ENCODE measurements at regions not wholly inside any gene's neighbourhood (a gene's known extent, or its start where the extent isn't known, plus 50 kb on each side); places are given as distances from the start of the nearest gene placed in this dataset.
"Not testable (repeated sequence)": the region's sequence is repeated elsewhere in the genome, so short reads cannot be mapped to it uniquely, and the experiment has no call there.

DNA sequence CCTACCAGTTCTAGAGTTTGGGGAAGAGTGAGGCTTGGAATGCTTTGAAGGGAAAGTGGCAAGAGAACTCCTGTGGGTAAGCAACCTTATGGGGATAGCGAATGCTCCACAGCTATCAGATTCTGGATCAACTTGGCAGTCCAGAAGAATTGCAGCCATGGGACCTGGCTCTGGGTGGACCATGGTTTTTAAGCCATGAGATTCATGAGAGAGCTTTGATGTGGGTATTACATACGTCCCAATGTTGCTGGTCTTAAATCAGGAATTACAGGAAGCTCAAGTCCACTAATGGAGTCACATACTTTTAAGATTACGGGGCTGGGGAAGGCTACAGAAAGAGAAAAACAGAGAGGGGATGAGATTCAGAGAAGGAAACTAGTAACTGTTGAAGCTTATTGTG is 142.5 kb upstream of the ELAC2 start:
- no peak for DNase-seq (ENCODE audit: low spot score in 2 of 2)
- peaks cover 0 to 8% of the 10 kb centered on the region in 2 donors for H3K9me3 Mint-ChIP-seq
- no peak for ATAC-seq
- no peaks in the 10 kb centered on the region for H3K36me3 Mint-ChIP-seq
- no peak overlapping the region for H3K27ac Mint-ChIP-seq

DNA sequence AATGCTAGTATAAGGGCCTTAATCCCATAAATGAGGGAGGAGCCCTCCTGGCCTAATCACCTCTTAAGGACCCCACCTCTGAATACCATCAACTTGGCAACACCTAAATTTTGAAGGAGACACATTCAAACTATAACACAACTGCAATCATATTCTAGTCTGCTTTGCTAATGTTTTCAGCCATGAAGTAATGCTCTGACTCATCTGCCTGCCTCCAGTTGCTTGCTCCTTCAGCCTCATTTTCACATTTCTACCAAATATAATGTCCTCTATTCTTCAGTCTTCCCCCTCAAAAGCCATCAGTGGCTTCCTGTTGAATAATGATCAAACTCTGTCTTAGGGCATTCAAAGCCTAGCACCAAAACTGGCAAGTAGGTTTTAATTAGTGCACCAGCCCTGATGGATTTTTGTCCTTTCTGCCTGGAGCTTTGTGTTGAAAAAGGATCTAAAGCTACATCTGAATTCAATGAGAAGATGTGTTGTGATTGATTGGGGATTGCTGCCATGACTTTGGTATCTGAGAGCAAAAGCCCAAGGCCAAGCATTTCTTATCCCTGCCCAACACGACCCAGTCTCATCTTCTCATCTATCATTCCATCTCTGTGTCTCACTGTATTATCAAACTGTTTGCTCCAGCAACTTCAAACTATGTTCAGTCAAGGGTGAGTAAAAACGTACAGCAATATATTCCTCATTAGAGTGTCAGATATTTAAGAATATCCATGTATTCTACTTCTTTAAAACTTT is 140.8 kb upstream of the ELAC2 start:
- Mint-ChIP-seq H3K27ac (no peak overlapping the region), H3K36me3 (no peaks in the 10 kb centered on the region), H3K9me3 (peaks cover 0 to 4% of the 10 kb centered on the region in 2 donors)
- ATAC-seq (no peak), DNase-seq (ENCODE audit: low spot score in 2 of 2) (no peak)

DNA sequence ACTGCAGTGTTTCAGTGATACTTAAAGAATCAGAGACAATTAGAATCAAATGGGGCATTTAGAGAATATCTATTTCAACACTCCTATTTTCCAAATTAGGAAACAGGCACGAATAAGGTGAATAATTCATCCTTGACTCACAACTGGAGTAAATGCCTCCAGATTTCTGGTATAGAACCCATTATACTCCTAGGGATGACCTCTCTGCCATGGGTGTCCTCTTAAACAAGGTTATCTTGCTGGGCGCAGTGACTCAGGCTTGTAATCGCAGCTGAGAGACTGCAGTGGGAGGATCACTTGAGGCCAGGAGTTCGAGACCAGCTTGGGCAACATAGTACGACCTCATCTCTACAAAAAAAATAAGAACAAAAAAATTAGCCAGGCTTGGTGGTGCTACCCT is 139.8 kb upstream of the ELAC2 start:
- no peaks in the 10 kb centered on the region for H3K36me3 Mint-ChIP-seq
- peaks cover 0 to 4% of the 10 kb centered on the region in 2 donors for H3K9me3 Mint-ChIP-seq
- H3K27ac Mint-ChIP-seq, result no peak overlapping the region
- DNase-seq (ENCODE audit: low spot score in 2 of 2) (no peak), ATAC-seq (no peak)

DNA sequence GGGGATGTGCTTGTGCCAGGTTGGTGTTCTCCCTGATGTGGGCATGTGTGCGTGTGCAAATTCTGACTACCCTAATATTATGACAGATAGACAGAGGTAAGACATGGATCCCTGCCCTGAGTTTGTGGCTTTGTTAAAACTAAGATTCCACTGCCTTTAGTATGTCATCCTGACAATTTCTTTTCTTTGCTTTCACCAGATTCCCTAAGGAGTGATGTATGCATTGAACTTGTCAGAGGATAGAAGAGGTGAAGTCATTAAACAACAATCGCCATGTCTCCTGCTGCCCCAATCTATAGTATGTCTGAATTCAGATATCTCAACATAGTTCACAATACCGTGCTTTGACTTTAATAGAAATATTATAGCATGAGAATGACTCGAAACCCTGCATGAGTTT is 137.1 kb upstream of the ELAC2 start:
- no peak for DNase-seq (ENCODE audit: low spot score in 2 of 2)
- no peak overlapping the region for H3K27ac Mint-ChIP-seq
- peaks cover 0 to 4% of the 10 kb centered on the region in 2 donors for H3K9me3 Mint-ChIP-seq
- no peaks in the 10 kb centered on the region for H3K36me3 Mint-ChIP-seq
- ATAC-seq, result no peak

DNA sequence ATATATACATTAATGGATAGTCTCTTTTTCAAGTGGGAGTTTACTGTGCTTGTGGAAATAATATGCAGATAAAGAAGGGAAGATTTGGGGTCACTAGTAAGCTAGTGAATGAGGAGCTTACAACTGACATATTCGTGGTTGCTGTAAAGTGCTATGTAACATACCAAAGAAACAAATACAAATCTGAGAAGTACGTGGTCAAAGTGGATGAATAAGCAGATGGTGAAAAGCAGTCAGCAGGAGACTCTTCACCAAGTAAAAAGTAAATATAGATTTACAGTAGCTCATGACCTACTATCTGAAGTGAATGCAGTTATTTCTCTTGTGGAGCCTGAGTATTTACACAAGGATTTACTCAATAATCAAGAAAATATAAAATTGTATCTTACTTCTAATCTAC is 136.6 kb upstream of the ELAC2 start:
- ATAC-seq (no peak), DNase-seq (ENCODE audit: low spot score in 2 of 2) (no peak)
- Mint-ChIP-seq H3K9me3 (peaks cover 0 to 4% of the 10 kb centered on the region in 2 donors), H3K36me3 (no peaks in the 10 kb centered on the region), H3K27ac (no peak overlapping the region)

DNA sequence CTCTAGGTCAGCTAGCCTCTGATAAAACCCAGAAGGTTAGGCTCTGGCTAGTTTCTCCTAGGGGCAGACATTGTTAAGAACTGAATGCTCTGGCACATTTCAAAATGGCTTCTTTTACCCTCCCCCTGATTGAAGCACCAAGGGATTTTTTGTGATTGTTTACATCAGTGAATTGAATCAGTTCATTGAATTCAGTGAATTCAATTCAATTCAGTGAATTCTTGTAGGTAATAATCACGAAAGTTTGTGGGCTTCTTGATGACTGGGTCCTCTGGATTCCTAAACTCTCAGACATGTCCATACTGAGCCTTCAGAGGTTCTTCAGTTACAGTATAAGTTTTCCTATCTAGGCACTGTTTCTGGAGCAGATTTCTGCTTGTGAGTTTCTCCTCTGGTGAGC is 135.2 kb upstream of the ELAC2 start:
- ATAC-seq (no peak), DNase-seq (ENCODE audit: low spot score in 2 of 2) (no peak)
- Mint-ChIP-seq H3K36me3 (no peaks in the 10 kb centered on the region), H3K9me3 (no peaks in the 10 kb centered on the region), H3K27ac (no peak overlapping the region)

DNA sequence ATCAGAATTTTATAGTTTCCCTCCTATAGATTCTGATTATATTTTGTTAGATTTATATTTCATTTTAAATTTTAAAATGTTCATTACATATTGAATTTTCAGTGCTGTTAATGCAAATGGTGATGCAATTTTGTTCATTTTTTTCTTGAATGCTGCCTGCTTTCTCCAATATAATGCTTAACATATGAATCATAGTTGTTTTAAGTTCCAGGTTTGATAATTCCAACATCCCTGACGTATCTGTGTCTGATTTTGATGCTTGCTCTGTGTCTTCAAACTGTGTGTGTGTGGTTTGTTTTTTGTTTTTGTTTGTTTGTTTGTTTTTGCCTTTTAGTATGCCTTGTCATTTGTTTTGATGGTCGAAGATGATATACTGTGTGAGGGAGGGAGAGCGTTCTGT is 134.7 kb upstream of the ELAC2 start:
- ATAC-seq (no peak), DNase-seq (ENCODE audit: low spot score in 2 of 2) (no peak)
- Mint-ChIP-seq H3K36me3 (no peaks in the 10 kb centered on the region), H3K9me3 (no peaks in the 10 kb centered on the region), H3K27ac (no peak overlapping the region)

DNA sequence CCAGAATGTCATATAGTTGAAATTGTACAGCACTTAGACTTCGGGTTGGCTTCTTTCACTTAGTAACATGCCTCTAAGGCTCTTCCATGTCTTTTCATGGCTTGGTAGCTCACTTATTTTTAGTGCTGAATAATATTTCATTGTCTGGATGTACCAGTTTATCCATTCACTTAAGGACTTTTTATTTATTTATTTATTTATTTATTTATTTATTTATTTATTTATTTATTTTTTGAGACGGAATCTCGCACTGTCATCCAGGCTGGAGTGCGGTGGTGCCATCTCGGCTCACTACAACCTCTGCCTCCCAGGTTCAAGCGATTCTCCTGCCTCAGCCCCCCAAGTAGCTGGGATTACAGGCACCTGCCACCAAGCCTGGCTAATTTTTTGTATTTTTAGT is 132.9 kb upstream of the ELAC2 start:
- H3K9me3 Mint-ChIP-seq; H3K27ac Mint-ChIP-seq; ATAC-seq; DNase-seq (ENCODE audit: low spot score in 2 of 2); H3K36me3 Mint-ChIP-seq: not testable (repeated sequence)

DNA sequence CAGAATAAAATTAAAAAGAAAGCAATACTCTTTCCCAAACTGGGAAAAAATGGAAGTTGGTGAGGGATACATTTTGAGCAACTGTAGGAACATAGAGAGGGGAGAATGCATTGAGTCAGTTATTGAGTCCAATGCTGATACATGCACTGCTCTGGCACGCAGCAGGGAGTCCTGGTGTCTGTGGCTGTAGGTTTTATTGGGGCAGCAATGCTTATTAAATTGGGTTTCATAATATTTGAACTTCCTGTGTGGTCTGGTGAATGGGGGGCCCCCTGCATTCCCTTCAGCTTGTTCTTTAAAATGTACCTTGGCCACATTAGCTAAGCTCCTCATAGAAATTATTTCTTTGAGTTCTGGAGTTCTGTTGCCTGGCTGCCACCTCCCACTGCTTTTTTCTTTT is 125.2 kb upstream of the ELAC2 start:
- Mint-ChIP-seq H3K9me3 (peaks cover 13 to 15% of the 10 kb centered on the region in 2 donors), H3K36me3 (peaks cover 5 to 14% of the 10 kb centered on the region in 2 donors), H3K27ac (no peak overlapping the region)
- DNase-seq (ENCODE audit: low spot score in 2 of 2) (no peak), ATAC-seq (no peak)

DNA sequence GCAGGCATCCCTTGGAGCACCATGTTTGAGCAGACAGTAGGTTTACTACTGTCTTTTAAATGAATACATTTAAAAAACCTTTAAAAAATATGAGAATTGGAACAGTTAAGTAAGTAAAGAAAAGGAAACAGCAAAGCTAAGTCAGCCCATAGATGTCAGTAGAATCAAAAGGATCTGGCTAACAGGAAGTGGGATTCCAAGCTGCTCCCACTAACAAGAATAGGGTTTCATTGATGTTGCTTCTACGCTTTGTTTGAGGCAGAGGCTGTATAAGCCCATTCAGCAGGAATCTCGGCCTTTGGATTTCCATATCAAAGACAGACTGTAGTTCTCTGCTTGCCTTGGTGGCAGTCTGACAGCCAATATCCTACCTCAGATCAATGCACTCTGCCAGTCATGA is 122.9 kb upstream of the ELAC2 start:
- Mint-ChIP-seq H3K36me3 (peaks cover 12 to 16% of the 10 kb centered on the region in 2 donors), H3K9me3 (peaks cover 16 to 23% of the 10 kb centered on the region in 2 donors), H3K27ac (no peak overlapping the region)
- DNase-seq (ENCODE audit: low spot score in 2 of 2) (no peak), ATAC-seq (no peak)

DNA sequence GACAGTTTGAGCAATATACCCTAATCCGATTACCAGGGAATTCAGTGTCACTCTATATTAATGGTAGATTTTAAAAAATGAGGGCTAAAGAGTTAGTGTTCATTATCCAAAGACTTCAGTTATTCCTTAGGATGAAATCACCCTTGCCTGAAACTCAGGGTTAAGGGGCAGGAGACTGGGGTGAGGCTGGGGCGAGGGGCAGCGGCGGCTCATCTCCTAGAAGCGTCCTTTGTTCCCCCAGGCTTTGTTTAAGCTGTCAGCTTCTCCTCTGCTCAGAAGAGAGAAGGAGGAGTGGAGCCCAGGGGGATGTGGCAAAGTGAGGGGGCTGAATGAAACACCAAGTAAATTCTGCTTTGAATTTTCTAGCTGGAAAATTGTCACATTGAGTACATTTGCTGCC is 117.7 kb upstream of the ELAC2 start:
- ATAC-seq (no peak), DNase-seq (ENCODE audit: low spot score in 2 of 2) (no peak)
- H3K9me3 Mint-ChIP-seq, result peaks cover 21 to 28% of the 10 kb centered on the region in 2 donors
- H3K27ac Mint-ChIP-seq, result no peak overlapping the region
- peaks cover 12 to 22% of the 10 kb centered on the region in 2 donors for H3K36me3 Mint-ChIP-seq

DNA sequence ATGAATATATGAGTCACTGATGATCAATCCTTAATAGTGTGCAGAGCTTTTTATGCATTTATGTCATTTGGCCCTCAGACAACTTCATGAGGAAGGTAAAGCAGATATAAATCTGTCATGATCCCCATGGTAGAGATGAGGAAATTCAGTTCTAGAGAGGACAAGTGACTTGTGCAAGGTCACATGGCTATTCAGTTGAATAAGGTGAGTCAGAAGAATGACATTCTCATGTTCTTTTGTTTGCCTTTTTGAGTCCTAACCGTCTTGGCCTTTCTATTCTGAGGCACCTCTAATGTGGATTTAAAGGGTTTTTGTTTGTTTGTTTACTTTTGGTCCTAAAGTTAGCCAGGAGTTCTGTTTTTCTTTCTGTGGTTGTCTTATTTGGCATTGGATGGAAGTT is 116.2 kb upstream of the ELAC2 start:
- H3K36me3 Mint-ChIP-seq, result peaks cover 11 to 12% of the 10 kb centered on the region in 2 donors
- no peak for ATAC-seq
- DNase-seq (ENCODE audit: low spot score in 2 of 2), result no peak
- H3K27ac Mint-ChIP-seq, result no peak overlapping the region
- H3K9me3 Mint-ChIP-seq, result peaks cover 12 to 18% of the 10 kb centered on the region in 2 donors

DNA sequence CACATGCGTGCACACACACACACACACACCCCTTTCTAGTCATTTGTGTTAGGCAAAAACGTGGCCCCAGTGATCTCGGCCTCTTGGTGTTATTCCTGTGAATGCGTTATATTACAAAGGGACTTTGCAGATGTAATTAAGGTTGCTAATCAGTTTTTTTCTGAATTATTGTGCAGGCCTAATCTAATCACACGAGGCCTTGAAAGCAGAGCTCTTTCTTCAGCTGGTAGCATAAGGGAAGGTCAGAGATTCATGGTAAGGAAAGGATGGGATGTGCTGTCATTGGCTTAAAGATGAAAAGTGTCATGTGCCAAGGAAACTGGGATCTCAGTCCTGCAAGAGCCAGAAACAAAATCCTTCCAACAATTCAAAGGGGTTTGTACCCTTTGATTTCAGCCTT is 113.4 kb upstream of the ELAC2 start:
- ATAC-seq (no peak), DNase-seq (ENCODE audit: low spot score in 2 of 2) (no peak)
- Mint-ChIP-seq H3K9me3 (peaks cover 5% of the 10 kb centered on the region in 2 donors), H3K27ac (no peak overlapping the region), H3K36me3 (peaks cover 0 to 6% of the 10 kb centered on the region in 2 donors)

DNA sequence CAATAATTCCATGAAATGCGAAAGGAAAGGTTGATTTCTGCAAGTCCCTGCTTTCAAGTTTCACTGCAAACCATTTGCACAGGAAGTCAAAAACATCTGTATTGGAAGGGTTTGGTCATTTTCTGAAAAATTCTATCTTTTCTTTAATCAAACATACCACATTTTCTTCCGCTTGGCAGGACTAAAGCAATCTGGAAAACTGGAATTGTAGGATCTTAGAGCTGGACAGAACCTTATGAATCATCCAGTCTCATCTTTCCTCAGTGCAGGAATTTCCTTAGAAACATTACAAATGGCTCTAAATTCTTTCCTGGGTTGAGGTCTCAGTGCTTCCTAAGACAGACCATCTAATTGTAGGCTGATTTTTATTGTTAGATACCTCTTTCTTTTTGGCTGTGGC is 111.5 kb upstream of the ELAC2 start:
- DNase-seq (ENCODE audit: low spot score in 2 of 2) (no peak), ATAC-seq (no peak)
- Mint-ChIP-seq H3K36me3 (no peaks in the 10 kb centered on the region), H3K9me3 (no peaks in the 10 kb centered on the region), H3K27ac (no peak overlapping the region)

DNA sequence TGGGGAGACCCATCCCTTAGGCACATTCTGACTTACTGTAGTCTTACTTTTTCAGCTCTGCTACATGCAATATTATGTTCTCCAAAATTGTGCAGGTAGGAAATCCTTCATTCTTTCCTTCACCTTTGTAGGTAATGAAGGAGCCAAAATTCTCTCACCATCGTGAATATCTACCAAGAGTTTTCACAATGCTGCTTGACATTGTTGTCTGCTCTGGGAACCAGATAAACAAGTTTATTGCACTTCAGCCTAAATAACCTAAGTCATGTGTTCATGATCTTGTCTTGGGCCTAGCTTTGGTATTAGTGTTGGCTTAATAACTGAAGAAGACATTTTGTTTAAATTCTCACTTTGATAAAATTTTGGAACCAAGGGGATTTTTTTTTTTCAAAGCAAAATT is 110.8 kb upstream of the ELAC2 start:
- Mint-ChIP-seq H3K9me3 (no peaks in the 10 kb centered on the region), H3K36me3 (no peaks in the 10 kb centered on the region), H3K27ac (no peak overlapping the region)
- DNase-seq (ENCODE audit: low spot score in 2 of 2) (no peak), ATAC-seq (no peak)

DNA sequence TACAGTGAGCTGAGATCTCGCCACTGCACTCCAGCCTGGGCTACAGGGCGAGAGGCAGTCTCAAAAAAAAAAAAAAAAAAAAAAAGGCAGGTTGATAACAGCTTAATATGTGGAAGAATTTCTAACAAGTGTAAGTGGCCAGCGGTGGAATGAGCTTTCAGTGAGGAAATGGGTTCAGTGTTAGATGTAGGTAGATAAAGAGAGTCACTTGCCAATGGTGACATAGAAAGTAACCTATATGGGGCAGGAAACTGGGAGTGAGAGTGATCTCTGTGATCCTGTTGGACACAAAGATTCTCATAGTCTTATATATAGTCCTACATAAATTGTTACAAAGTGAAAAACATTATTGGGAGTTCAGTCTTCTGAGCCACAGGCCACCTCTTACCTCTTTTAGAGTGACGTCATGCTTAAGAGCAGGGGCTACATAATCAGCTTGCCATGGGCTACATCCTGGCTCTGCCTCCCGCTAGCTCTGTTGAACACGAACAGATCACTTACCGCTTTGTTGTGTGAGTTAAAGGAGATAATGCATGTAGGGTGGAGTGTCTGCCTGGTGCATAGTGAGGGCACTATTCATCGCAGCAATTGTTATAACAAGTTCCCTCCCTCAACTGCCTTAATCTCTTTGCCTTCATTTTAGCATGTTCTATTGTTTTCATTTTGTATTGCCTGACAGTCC is 110.2 kb upstream of the ELAC2 start:
- Mint-ChIP-seq H3K27ac (no peak overlapping the region), H3K9me3 (no peaks in the 10 kb centered on the region), H3K36me3 (no peaks in the 10 kb centered on the region)
- no peak for ATAC-seq
- DNase-seq (ENCODE audit: low spot score in 2 of 2), result no peak

DNA sequence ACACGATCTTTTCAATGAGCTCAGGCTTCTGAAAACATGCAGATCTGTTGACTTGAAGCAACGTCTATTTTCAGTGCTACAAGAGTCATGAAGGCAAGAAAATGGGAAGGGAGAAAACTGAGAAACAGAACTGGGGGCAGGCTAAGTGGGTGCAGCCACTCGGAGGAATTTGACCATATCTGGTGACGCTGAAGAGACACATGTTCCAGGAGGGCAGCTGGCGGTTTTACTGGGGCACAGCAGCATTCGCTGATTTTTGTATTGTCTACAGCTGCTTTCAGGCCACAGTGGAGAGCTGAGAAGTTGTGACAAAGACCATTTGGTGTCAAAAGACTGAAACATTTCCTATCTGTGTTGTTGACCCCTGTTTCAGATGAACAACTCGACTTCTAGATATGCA is 103.0 kb upstream of the ELAC2 start:
- no peaks in the 10 kb centered on the region for H3K36me3 Mint-ChIP-seq
- no peak for ATAC-seq
- no peak overlapping the region for H3K27ac Mint-ChIP-seq
- H3K9me3 Mint-ChIP-seq, result no peaks in the 10 kb centered on the region
- no peak for DNase-seq (ENCODE audit: low spot score in 2 of 2)

DNA sequence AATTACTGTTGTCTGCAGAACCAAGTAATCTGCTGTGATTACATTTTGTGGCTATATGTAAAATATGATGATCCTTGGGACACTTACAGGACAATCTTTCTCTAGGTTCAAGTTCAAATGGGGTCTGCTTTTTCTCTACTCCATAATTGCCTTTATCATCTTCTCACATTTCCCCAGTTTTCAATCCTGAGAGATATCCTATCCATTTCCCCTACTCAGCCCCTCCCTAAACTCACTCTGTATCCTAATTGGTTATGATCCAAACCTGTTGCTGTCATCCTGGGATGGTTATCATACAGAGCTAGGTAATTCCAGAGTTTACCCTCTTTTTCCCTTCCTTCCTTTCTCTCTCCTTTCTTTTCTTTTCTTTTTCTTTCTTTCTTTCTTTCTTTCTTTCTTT is 100.5 kb upstream of the ELAC2 start:
- Mint-ChIP-seq H3K36me3 (no peaks in the 10 kb centered on the region), H3K27ac (no peak overlapping the region), H3K9me3 (no peaks in the 10 kb centered on the region)
- ATAC-seq (no peak), DNase-seq (ENCODE audit: low spot score in 2 of 2) (no peak)

Data from activated naive CD4-positive, alpha-beta T cell treated with anti-CD3 and anti-CD28 coated beads, Interleukin-2, amount 50 U/mL, for 72 hours (primary cell).